ENCODE measurements at regions not wholly inside any gene's neighbourhood (a gene's known extent, or its start where the extent isn't known, plus 50 kb on each side); places are given as distances from the start of the nearest gene placed in this dataset.
"Not testable (repeated sequence)": the region's sequence is repeated elsewhere in the genome, so short reads cannot be mapped to it uniquely, and the experiment has no call there.

DNA sequence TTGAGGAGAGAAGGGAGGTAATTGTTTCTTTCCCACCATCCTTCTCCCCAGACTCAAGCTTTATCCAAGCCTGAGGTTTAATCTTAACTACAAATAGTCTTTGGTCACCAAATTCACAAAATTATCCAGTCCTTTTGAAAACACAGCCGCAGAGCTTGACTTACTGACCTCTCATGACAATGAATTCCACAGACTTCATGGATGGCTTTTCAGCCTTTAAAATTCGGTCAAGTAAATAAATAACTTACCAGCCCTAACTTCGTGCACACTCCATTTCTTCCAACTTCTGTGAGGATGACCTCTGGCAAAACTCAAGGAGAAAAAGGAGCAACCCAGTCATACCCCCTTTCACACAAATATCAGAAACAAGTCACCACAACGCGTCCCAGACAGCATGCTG is 137.0 kb upstream of the CDKN3 start:
- 70% methylated on average over 4 of the region's 5 CpGs for WGBS (ENCODE audit: low lambda C conversion rate)
- H3K9me3 ChIP-seq: no peaks in the 10 kb centered on the region
- no peaks in the 10 kb centered on the region for H3K4me1 ChIP-seq (ENCODE audit: control insufficient read depth in 1 of 2, insufficient read depth in 2 of 2, low read depth in 1 of 2, low read length in 1 of 2)
- ChIA-PET POLR2A (no interaction called here), CTCF (interaction anchor here (1.0 kb wide), 1 partner anchor 17 kb away, joined by 3 read pairs; no protein-coding TSS in a partner anchor)
- no peak overlapping the region for H2AFZ ChIP-seq (ENCODE audit: low read depth)
- no peak overlapping the region for H3K4me2 ChIP-seq
- no peak for DNase-seq
- H3K4me3 ChIP-seq (ENCODE audit: low read depth in 2 of 2, low read length in 1 of 2): no peak overlapping the region
- H3K9ac ChIP-seq: no peak overlapping the region
- no peak for TF ChIP-seq FOXJ3 (CRISPR knock-in tag; IDR thresholded peaks at IDR 0.05)
- H3F3A ChIP-seq (replicated peaks; ENCODE audit: insufficient read depth): no peaks in the 10 kb centered on the region
- H3K36me3 ChIP-seq (replicated peaks in 1 of 2; ENCODE audit: control insufficient read depth in 1 of 2, insufficient read depth in 2 of 2, low read length in 1 of 2): no peaks in the 10 kb centered on the region
- no peaks in the 10 kb centered on the region for H3K9me2 ChIP-seq
- no peaks in the 10 kb centered on the region for H4K20me1 ChIP-seq (ENCODE audit: insufficient read depth)
- no peaks in the 10 kb centered on the region; the same call in 1 of the 2 replicates for H3K27me3 ChIP-seq (ENCODE audit: insufficient read depth)
- no peak overlapping the region for H3K27ac ChIP-seq (ENCODE audit: low read depth in 2 of 2, low read length in 1 of 2)
- H3K79me2 ChIP-seq (ENCODE audit: insufficient read depth): no peaks in the 10 kb centered on the region

DNA sequence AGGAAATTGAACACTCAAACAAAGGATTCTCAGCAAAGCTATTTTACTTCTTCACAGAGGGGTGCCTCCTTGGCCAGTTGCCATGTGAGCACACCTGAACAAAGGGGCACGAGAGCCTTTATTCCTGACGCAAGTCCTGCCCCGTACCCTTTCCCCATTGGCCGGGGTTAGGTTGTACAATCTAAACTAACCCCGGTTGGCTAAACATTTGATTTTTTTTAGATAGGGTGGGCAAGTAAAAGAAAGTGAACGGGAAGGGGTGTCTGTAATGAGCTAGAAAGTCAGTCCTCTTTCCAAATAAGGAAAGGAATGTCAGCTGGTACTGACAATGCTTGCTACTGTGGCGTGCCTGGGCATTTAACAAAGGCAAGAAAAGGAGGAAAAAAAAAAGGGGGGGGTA is 135.5 kb upstream of the CDKN3 start:
- Histone ChIP-seq H3K9ac (no peak overlapping the region), H3K4me2 (no peak overlapping the region), H4K20me1 (ENCODE audit: insufficient read depth) (no peaks in the 10 kb centered on the region), H3K27me3 (ENCODE audit: insufficient read depth) (no peaks in the 10 kb centered on the region; the same call in 1 of the 2 replicates), H3K4me1 (ENCODE audit: control insufficient read depth in 1 of 2, insufficient read depth in 2 of 2, low read depth in 1 of 2, low read length in 1 of 2) (no peaks in the 10 kb centered on the region), H3K4me3 (ENCODE audit: low read depth in 2 of 2, low read length in 1 of 2) (no peak overlapping the region), H3K9me3 (no peaks in the 10 kb centered on the region), H3K27ac (ENCODE audit: low read depth in 2 of 2, low read length in 1 of 2) (no peak overlapping the region), H3F3A (replicated peaks; ENCODE audit: insufficient read depth) (no peaks in the 10 kb centered on the region), H3K9me2 (no peaks in the 10 kb centered on the region), H3K79me2 (ENCODE audit: insufficient read depth) (no peaks in the 10 kb centered on the region), H2AFZ (ENCODE audit: low read depth) (no peak overlapping the region), H3K36me3 (replicated peaks in 1 of 2; ENCODE audit: control insufficient read depth in 1 of 2, insufficient read depth in 2 of 2, low read length in 1 of 2) (no peaks in the 10 kb centered on the region)
- WGBS (ENCODE audit: low lambda C conversion rate): 68% methylated on average over 7 of the region's 7 CpGs
- ChIA-PET POLR2A (no interaction called here), CTCF (interaction anchor here (0.6 kb wide), 1 partner anchor 1341 kb away, joined by 3 read pairs; no protein-coding TSS in a partner anchor)
- TF ChIP-seq, protein P1, sequence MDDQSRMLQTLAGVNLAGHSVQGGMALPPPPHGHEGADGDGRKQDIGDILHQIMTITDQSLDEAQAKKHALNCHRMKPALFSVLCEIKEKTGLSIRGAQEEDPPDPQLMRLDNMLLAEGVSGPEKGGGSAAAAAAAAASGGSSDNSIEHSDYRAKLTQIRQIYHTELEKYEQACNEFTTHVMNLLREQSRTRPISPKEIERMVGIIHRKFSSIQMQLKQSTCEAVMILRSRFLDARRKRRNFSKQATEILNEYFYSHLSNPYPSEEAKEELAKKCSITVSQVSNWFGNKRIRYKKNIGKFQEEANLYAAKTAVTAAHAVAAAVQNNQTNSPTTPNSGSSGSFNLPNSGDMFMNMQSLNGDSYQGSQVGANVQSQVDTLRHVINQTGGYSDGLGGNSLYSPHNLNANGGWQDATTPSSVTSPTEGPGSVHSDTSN (IDR thresholded peaks at IDR 0.05): no peak
- TF ChIP-seq EP300 (IDR thresholded peaks at IDR 0.05; ENCODE audit: borderline replicate concordance in 1 of 2, low read depth in 1 of 2, low read length in 1 of 2) (no peak), RXRA (IDR thresholded peaks at IDR 0.05; ENCODE audit: borderline replicate concordance, low read depth) (no peak), MXI1 (IDR thresholded peaks at IDR 0.05; ENCODE audit: low read depth, low read length) (no peak), TAF1 (IDR thresholded peaks at IDR 0.05; ENCODE audit: borderline replicate concordance, low read depth, low read length) (no peak), TEAD4 (IDR thresholded peaks at IDR 0.05; ENCODE audit: borderline replicate concordance, insufficient read depth) (no peak), MEF2A (IDR thresholded peaks at IDR 0.05; ENCODE audit: borderline replicate concordance, low read depth) (no peak), RFX5 (IDR thresholded peaks at IDR 0.05; ENCODE audit: low read length) (no peak), GABPA (IDR thresholded peaks at IDR 0.05; ENCODE audit: low read depth) (no peak), POLR2AphosphoS5 (IDR thresholded peaks at IDR 0.05; ENCODE audit: low read depth, low read length) (no peak), TCF12 (IDR thresholded peaks at IDR 0.05) (no peak), RAD21 (IDR thresholded peaks at IDR 0.05; ENCODE audit: low read length) (no peak), EZH2phosphoT487 (IDR thresholded peaks at IDR 0.05; ENCODE audit: borderline replicate concordance, low read depth) (no peak), JUND (IDR thresholded peaks at IDR 0.05) (no peak)
- TF ChIP-seq, protein P2, sequence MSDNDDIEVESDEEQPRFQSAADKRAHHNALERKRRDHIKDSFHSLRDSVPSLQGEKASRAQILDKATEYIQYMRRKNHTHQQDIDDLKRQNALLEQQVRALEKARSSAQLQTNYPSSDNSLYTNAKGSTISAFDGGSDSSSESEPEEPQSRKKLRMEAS (IDR thresholded peaks at IDR 0.05; ENCODE audit: low read depth): no peak
- TF ChIP-seq, protein P3, sequence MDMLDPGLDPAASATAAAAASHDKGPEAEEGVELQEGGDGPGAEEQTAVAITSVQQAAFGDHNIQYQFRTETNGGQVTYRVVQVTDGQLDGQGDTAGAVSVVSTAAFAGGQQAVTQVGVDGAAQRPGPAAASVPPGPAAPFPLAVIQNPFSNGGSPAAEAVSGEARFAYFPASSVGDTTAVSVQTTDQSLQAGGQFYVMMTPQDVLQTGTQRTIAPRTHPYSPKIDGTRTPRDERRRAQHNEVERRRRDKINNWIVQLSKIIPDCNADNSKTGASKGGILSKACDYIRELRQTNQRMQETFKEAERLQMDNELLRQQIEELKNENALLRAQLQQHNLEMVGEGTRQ (IDR thresholded peaks at IDR 0.05; ENCODE audit: borderline replicate concordance, low read depth, low read length): no peak
- TF ChIP-seq, protein P4, sequence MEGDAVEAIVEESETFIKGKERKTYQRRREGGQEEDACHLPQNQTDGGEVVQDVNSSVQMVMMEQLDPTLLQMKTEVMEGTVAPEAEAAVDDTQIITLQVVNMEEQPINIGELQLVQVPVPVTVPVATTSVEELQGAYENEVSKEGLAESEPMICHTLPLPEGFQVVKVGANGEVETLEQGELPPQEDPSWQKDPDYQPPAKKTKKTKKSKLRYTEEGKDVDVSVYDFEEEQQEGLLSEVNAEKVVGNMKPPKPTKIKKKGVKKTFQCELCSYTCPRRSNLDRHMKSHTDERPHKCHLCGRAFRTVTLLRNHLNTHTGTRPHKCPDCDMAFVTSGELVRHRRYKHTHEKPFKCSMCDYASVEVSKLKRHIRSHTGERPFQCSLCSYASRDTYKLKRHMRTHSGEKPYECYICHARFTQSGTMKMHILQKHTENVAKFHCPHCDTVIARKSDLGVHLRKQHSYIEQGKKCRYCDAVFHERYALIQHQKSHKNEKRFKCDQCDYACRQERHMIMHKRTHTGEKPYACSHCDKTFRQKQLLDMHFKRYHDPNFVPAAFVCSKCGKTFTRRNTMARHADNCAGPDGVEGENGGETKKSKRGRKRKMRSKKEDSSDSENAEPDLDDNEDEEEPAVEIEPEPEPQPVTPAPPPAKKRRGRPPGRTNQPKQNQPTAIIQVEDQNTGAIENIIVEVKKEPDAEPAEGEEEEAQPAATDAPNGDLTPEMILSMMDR (IDR thresholded peaks at IDR 0.05): no peak
- DNase-seq: no peak

DNA sequence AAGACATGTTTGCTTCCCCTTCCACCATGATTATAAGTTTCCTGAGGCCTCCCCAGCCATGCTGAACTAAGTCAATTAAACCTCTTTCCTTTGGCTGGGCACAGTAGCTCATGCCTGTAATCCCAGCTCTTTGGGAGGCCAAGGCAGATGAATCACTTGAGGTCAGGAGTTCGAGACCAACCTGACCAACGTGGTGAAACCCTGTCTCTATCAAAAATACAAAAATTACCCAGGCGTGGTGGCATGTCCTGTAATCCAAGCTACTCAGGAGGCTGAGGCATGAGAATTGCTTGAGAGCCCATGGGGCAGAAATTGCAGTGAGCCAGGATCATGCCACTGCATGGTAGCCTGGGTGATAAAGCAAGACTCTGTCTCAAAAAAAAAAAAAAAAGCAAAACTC is 130.2 kb upstream of the CDKN3 start:
- H3K79me2 ChIP-seq (ENCODE audit: insufficient read depth); CTCF ChIA-PET; H3K4me3 ChIP-seq (ENCODE audit: low read depth in 2 of 2, low read length in 1 of 2); H3F3A ChIP-seq (replicated peaks; ENCODE audit: insufficient read depth); H2AFZ ChIP-seq (ENCODE audit: low read depth); DNase-seq; H3K4me1 ChIP-seq (ENCODE audit: control insufficient read depth in 1 of 2, insufficient read depth in 2 of 2, low read depth in 1 of 2, low read length in 1 of 2); H3K9me2 ChIP-seq; H3K9ac ChIP-seq; H3K27me3 ChIP-seq (ENCODE audit: insufficient read depth); H3K27ac ChIP-seq (ENCODE audit: low read depth in 2 of 2, low read length in 1 of 2); H3K9me3 ChIP-seq; H4K20me1 ChIP-seq (ENCODE audit: insufficient read depth); H3K36me3 ChIP-seq (replicated peaks in 1 of 2; ENCODE audit: control insufficient read depth in 1 of 2, insufficient read depth in 2 of 2, low read length in 1 of 2); POLR2A ChIA-PET; H3K4me2 ChIP-seq: not testable (repeated sequence)
- WGBS (ENCODE audit: low lambda C conversion rate): 8% methylated on average over 2 of the region's 3 CpGs

Measured in SK-N-SH (cell line).